ENCODE measurements at regions not wholly inside any gene's neighbourhood (a gene's known extent, or its start where the extent isn't known, plus 50 kb on each side); places are given as distances from the start of the nearest gene placed in this dataset.

GRCh38 chr3:137610723-137611122 is 153.4 kb upstream of the SOX14 start:
- H3K9me3 ChIP-seq = no peaks in the 10 kb centered on the region
- no peaks in the 10 kb centered on the region for H3K36me3 ChIP-seq
- no peak overlapping the region for H3K9ac ChIP-seq
- no peaks in the 10 kb centered on the region for H3K27me3 ChIP-seq
- H3K4me1 ChIP-seq = no peaks in the 10 kb centered on the region
- no peak overlapping the region for H3K27ac ChIP-seq
- TF ChIP-seq Cebpa-rat (IDR thresholded peaks at IDR 0.05) = no peak
- no peaks in the 10 kb centered on the region for H4K20me1 ChIP-seq
- H3K4me3 ChIP-seq = no peak overlapping the region
- H3K4me2 ChIP-seq = no peak overlapping the region

DNA sequence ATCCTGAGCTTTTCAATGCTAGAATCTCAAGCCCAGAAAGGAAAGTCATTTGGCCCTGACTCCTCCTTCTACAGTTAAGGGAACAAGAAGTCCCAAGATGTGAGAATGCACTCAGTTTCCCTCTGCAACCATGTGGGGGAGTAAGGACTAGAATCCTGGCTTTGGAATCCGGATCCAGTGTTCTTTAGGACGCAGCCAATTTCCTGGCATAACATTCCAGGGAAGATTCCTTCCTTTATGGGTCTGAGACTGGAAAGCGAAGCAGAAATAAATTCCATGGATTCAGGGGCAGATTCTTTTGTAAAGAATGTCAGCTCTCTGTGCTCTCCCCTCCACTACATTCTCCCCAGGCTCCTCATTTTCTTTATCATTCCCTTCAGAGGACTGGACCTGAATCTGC is 151.8 kb upstream of the SOX14 start:
- Histone ChIP-seq H3K27me3 (no peaks in the 10 kb centered on the region), H3K4me1 (no peaks in the 10 kb centered on the region), H3K4me2 (no peak overlapping the region), H3K27ac (no peak overlapping the region), H3K9me3 (no peaks in the 10 kb centered on the region), H3K9ac (no peak overlapping the region), H4K20me1 (no peaks in the 10 kb centered on the region), H3K36me3 (no peaks in the 10 kb centered on the region), H3K4me3 (no peak overlapping the region)
- TF ChIP-seq Cebpa-rat (IDR thresholded peaks at IDR 0.05) = no peak

GRCh38 chr3:137615659-137616418 is 148.3 kb upstream of the SOX14 start:
- Histone ChIP-seq H3K4me1 (no peaks in the 10 kb centered on the region), H3K4me3 (no peak overlapping the region), H3K4me2 (no peak overlapping the region), H3K36me3 (no peaks in the 10 kb centered on the region), H3K27me3 (no peaks in the 10 kb centered on the region), H3K27ac (no peak overlapping the region), H3K9me3 (peaks cover 3% of the 10 kb centered on the region; the same call in 1 of the 2 replicates), H4K20me1 (no peaks in the 10 kb centered on the region), H3K9ac (no peak overlapping the region)
- TF ChIP-seq Cebpa-rat (IDR thresholded peaks at IDR 0.05) = no peak

DNA sequence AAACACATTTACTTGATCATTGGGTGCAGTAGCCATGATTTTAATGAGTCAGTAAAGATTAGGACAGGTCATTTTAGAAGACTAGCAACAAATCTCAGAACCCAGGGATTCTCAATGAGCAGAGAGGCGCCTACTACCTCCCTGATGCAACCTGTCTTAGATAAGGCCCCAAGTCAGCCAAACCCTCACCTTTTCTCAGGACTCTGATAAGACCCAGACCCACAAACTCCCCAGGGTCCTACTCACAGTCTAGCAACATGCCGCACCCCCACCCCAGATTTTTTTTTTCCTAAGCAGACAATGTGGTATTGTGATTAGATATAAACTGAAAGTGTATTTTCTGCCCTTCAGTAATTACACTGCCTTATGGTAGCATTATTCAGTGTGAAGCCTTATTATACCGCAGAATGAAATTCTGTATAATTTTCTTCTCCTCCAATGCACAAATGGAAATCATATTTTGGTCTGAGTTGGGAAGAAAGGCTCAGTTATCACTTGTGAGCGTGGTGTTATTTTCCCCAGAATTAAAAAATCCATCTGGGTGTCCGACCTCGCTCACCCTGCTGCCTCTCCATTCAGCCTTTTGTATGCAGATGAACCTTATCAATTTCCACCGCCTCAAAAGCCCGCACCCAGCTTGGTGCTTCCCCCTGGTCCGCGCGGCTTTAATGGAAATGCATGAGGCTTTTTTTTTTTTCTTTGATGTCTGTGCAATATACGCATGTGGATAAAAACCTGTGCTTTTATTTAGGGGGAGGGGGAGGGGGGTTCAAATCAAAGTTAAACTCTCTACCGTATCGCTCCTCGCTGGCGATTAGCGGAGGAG is 122.0 kb upstream of the SOX14 start:
- Histone ChIP-seq H4K20me1 (no peaks in the 10 kb centered on the region), H3K4me1 (0 out of 2 replicates have a peak, but pooled peaks cover 1% of the 10 kb centered on the region), H3K36me3 (no peaks in the 10 kb centered on the region), H3K27me3 (no peaks in the 10 kb centered on the region), H3K9me3 (no peaks in the 10 kb centered on the region), H3K4me3 (no peak overlapping the region), H3K9ac (no peak overlapping the region), H3K4me2 (no peak overlapping the region), H3K27ac (no peak overlapping the region)
- TF ChIP-seq Cebpa-rat (IDR thresholded peaks at IDR 0.05) = no peak

DNA sequence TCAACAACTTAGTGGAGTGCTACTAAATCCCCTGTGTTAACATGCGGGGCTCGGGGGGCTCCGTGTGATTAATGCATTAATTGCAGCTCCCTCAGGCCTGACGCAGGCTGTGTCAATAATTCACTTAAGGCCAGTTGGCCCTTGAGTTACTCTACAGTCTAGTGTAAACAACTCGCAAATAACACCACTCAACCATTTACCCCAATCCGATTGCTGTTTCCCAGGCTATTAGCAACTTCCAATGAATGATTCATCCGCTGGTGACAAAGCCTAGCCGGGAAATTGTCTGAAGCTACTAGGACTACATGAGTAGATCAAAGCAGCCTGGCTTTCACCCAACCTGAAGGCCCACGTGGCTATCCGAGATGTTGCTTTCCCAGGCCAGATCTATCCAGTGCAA is 121.3 kb upstream of the SOX14 start:
- 0 out of 2 replicates have a peak, but pooled peaks cover 4% of the 10 kb centered on the region for H3K4me1 ChIP-seq
- no peak overlapping the region for H3K27ac ChIP-seq
- H3K9ac ChIP-seq = no peak overlapping the region
- no peaks in the 10 kb centered on the region for H3K9me3 ChIP-seq
- H4K20me1 ChIP-seq = no peaks in the 10 kb centered on the region
- H3K27me3 ChIP-seq = no peaks in the 10 kb centered on the region
- H3K4me2 ChIP-seq = no peak overlapping the region
- no peak for TF ChIP-seq Cebpa-rat (IDR thresholded peaks at IDR 0.05)
- no peak overlapping the region for H3K4me3 ChIP-seq
- H3K36me3 ChIP-seq = no peaks in the 10 kb centered on the region

DNA sequence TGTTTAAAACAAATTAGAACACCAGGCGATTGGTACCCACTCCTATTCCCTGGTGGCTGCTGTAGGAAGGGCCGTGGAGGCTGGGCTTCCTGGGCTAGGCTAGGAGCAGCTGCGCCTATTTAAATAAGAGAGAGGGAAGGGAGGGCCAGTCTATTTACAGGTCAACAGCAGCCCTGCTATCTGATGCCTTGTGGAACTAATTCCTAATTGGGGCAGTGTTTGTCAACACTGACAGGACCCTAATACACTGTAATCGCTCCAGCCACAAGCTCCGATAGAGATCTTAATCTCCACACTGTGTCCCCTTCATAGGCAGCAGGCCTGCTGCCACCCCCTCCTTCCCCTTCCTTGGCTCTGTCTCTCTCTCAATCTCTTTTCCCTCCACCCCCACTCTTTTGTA is 116.9 kb upstream of the SOX14 start:
- Histone ChIP-seq H3K4me1 (0 out of 2 replicates have a peak, but pooled peaks cover 4% of the 10 kb centered on the region), H3K9ac (no peak overlapping the region), H3K9me3 (no peaks in the 10 kb centered on the region), H3K4me2 (no peak overlapping the region; the same call in 1 of the 2 replicates), H4K20me1 (no peaks in the 10 kb centered on the region), H3K36me3 (no peaks in the 10 kb centered on the region), H3K27ac (no peak overlapping the region), H3K4me3 (no peak overlapping the region), H3K27me3 (no peaks in the 10 kb centered on the region; the same call in 1 of the 2 replicates)
- no peak for TF ChIP-seq Cebpa-rat (IDR thresholded peaks at IDR 0.05)

DNA sequence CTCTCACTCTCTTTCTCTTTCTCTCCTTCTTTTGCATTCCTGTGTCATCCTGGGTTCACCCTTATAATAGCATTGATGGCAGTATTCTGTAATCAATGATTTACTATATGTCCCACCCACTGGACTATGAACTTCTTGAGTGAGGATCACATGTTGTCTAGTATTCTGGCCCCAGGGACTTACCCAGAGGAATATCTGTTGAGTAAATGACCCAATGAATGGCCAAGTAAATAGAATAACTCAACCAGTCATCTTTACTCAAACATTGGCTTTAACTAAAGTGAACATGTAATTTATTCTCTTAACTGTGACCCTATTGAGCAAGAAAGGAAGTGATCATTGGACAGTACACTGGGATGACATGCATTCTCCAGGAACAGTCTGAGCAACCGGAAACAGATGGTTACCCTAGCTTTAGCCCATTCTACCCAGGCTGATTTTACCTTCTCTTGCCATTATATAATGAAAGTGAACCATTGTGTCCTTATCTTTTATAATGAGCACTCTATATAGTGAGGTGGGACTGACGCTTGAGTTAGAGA is 94.5 kb upstream of the SOX14 start:
- H3K4me3 ChIP-seq = no peak overlapping the region
- H3K9ac ChIP-seq = no peak overlapping the region
- no peak overlapping the region for H3K4me2 ChIP-seq
- no peaks in the 10 kb centered on the region for H3K4me1 ChIP-seq
- H3K27me3 ChIP-seq = no peaks in the 10 kb centered on the region
- TF ChIP-seq Cebpa-rat (IDR thresholded peaks at IDR 0.05) = no peak
- no peak overlapping the region for H3K27ac ChIP-seq
- no peaks in the 10 kb centered on the region for H3K36me3 ChIP-seq
- H3K9me3 ChIP-seq = peaks cover 7% of the 10 kb centered on the region
- no peaks in the 10 kb centered on the region for H4K20me1 ChIP-seq

DNA sequence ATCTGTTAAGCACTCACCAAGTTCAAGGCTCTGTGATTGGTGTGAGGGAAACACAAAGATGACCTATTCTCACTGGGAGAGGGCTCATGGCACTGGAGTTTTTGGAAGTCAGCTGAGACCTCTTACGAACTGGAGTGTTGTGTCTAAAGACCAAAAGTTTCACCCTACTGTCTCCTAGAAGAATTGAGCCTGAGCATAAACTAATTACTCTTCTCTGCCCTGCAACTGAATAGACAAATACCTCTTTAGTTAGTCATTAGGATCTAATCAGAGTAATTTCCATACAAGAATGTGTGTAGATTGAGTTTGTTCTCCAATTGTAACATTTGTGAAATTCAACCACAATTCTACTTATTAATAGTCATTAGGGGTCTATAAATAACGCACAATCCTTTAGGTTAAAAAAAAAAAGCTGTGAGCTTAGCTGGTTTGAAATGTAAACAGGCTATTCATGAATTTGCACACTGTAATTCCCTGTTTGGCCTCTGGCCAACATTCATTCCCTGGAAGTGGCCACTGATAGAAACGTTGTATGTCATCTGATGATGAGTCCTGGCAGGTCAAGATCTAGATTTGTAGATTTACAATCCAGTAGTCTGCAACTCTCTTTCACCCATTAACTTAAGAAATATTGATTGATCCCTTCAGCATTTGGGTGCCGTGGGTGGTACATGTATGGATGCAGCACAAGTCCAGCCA is 76.8 kb upstream of the SOX14 start:
- H3K9me3 ChIP-seq = no peaks in the 10 kb centered on the region
- H3K9ac ChIP-seq = no peak overlapping the region
- TF ChIP-seq Cebpa-rat (IDR thresholded peaks at IDR 0.05) = no peak
- H3K4me1 ChIP-seq = no peaks in the 10 kb centered on the region
- H3K36me3 ChIP-seq = no peaks in the 10 kb centered on the region
- H3K4me3 ChIP-seq = no peak overlapping the region
- no peaks in the 10 kb centered on the region for H4K20me1 ChIP-seq
- H3K27ac ChIP-seq = no peak overlapping the region
- no peak overlapping the region for H3K4me2 ChIP-seq
- H3K27me3 ChIP-seq = no peaks in the 10 kb centered on the region

DNA sequence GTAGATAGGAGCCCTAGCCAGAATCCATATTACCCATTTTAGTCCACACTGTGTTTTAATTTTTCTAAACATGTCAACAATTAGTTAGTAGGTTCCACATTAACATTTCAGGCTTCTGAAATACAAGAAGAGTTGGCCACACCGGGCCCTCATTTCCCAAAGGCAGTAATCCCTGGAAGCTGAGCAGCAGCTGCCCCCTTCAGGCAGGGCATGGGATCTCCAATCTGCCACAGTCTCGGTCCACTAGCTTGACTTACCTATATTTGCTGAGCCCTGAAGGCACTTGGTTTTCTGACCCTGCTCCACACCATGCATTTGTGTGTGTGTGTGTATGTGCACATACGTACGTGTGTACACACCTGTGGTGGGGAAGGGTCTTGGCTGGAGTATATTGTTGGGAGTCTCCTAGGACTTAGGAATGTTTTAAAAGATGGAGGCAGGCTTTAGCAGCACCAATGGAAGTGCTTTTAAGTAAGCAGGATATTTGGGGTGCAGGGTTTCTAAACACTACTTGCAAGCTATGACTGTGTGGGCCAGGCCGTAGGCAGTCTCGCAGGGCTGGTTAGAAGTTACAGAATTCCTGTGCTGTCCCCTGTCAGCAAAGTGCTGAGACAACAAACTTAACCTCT is 71.2 kb upstream of the SOX14 start:
- H3K9me3 ChIP-seq = no peaks in the 10 kb centered on the region

More for the DNA sequence above, 71.2 kb upstream of the SOX14 start:
- no peak overlapping the region for H3K9ac ChIP-seq
- H3K27ac ChIP-seq = no peak overlapping the region
- no peaks in the 10 kb centered on the region for H4K20me1 ChIP-seq
- H3K27me3 ChIP-seq = no peaks in the 10 kb centered on the region
- H3K4me2 ChIP-seq = no peak overlapping the region
- no peaks in the 10 kb centered on the region for H3K36me3 ChIP-seq
- H3K4me3 ChIP-seq = no peak overlapping the region
- TF ChIP-seq Cebpa-rat (IDR thresholded peaks at IDR 0.05) = no peak
- no peaks in the 10 kb centered on the region for H3K4me1 ChIP-seq
